ENCODE measurements at regions not wholly inside any gene's neighbourhood (a gene's known extent, or its start where the extent isn't known, plus 50 kb on each side); places are given as distances from the start of the nearest gene placed in this dataset.

GRCh38 chr3:117297541-117297940, 588.0 kb downstream of the TUSC7 start:
- TF ChIP-seq ESRRG (CRISPR knock-in tag; IDR thresholded peaks at IDR 0.05), result no peak
- TF ChIP-seq ZFP30 (CRISPR knock-in tag; IDR thresholded peaks at IDR 0.05), result no peak
- no peak for TF ChIP-seq CSRNP3 (CRISPR knock-in tag; IDR thresholded peaks at IDR 0.05)
- no peak for TF ChIP-seq BACH2 (CRISPR knock-in tag; IDR thresholded peaks at IDR 0.05; ENCODE audit: borderline replicate concordance)

GRCh38 chr3:117298273-117298672, 588.7 kb downstream of the TUSC7 start:
- TF ChIP-seq ESRRG (CRISPR knock-in tag; IDR thresholded peaks at IDR 0.05) (no peak), CREB5 (CRISPR knock-in tag; IDR thresholded peaks at IDR 0.05; ENCODE audit: low read depth) (no peak), SNAI2 (CRISPR knock-in tag; IDR thresholded peaks at IDR 0.05) (no peak), PPARA (CRISPR knock-in tag; IDR thresholded peaks at IDR 0.05; ENCODE audit: borderline replicate concordance) (no peak), CSDC2 (CRISPR knock-in tag; IDR thresholded peaks at IDR 0.05) (no peak)
- ATAC-seq, result no peak

More at GRCh38 chr3:117297541-117297940, 588.0 kb downstream of the TUSC7 start:
- no peak for ATAC-seq

GRCh38 chr3:117302428-117302827, 592.8 kb downstream of the TUSC7 start:
- TF ChIP-seq ZNF70 (CRISPR knock-in tag; IDR thresholded peaks at IDR 0.05) (no peak), ZFP3 (CRISPR knock-in tag; IDR thresholded peaks at IDR 0.05) (no peak), ISL1 (CRISPR knock-in tag; IDR thresholded peaks at IDR 0.05) (no peak), GLIS3 (CRISPR knock-in tag; IDR thresholded peaks at IDR 0.05) (no peak), ZFP30 (CRISPR knock-in tag; IDR thresholded peaks at IDR 0.05) (no peak), TOX (CRISPR knock-in tag; IDR thresholded peaks at IDR 0.05; ENCODE audit: borderline replicate concordance) (no peak), RARB (CRISPR knock-in tag; IDR thresholded peaks at IDR 0.05) (no peak), ZNF565 (CRISPR knock-in tag; conservative IDR thresholded peaks at IDR 0.05; ENCODE audit: low read depth) (no peak), TSHZ2 (CRISPR knock-in tag; IDR thresholded peaks at IDR 0.05) (no peak), CSDC2 (CRISPR knock-in tag; IDR thresholded peaks at IDR 0.05) (no peak), ZNF8 (CRISPR knock-in tag; IDR thresholded peaks at IDR 0.05) (no peak), ARNTL (CRISPR knock-in tag; IDR thresholded peaks at IDR 0.05; ENCODE audit: borderline replicate concordance, low read depth) (no peak), BACH2 (CRISPR knock-in tag; IDR thresholded peaks at IDR 0.05; ENCODE audit: borderline replicate concordance) (no peak), ESRRG (CRISPR knock-in tag; IDR thresholded peaks at IDR 0.05) (no peak), ZC3H10 (CRISPR knock-in tag; IDR thresholded peaks at IDR 0.05) (no peak), OSR1 (CRISPR knock-in tag; IDR thresholded peaks at IDR 0.05) (no peak), TCF4 (CRISPR knock-in tag; IDR thresholded peaks at IDR 0.05; ENCODE audit: borderline replicate concordance) (no peak), CREB5 (CRISPR knock-in tag; IDR thresholded peaks at IDR 0.05; ENCODE audit: low read depth) (no peak), POU6F1 (CRISPR knock-in tag; IDR thresholded peaks at IDR 0.05; ENCODE audit: borderline replicate concordance, low read depth) (no peak), PATZ1 (CRISPR knock-in tag; IDR thresholded peaks at IDR 0.05; ENCODE audit: borderline replicate concordance) (no peak)
- ATAC-seq, result no peak

Measured in SK-N-SH treated with all-trans-retinoic acid at 6 μM for 48 hours (cell line).